Vagina (tissue), 2 donors: ENCODE measurements at regions not wholly inside any gene's neighbourhood (a gene's known extent, or its start where the extent isn't known, plus 50 kb on each side); places are given as distances from the start of the nearest gene placed in this dataset.

Experiments used
- DNase-seq, 2 donors: peaks; one replicate each; pipeline ENCODE4 v3.0.0-alpha.2; 2017; ENCODE audit errors: extremely low spot score in 2 of 2
- H3K27ac ChIP-seq: fragments of 200-600 bp; sonication (generic); one replicate; pipeline ENCODE4 v1.5.1; 2019
- H3K27me3 ChIP-seq: fragments of 200-600 bp; sonication (generic); one replicate; pipeline ENCODE4 v1.5.1; 2019
- H3K36me3 ChIP-seq, 2 donors: fragments of 200-600 bp; sonication (generic); one replicate each; pipeline ENCODE4 v1.5.1; 2017 to 2019
- H3K4me1 ChIP-seq: fragments of 200-600 bp; sonication (generic); one replicate; pipeline ENCODE4 v1.5.1; 2019
- H3K4me3 ChIP-seq, 2 donors: fragments of 200-600 bp; sonication (generic); 1 replicate in 1 of 2; 2 replicates in 1 of 2; pipeline ENCODE4 v1.5.1; 2016 to 2019
- H3K9me3 ChIP-seq: fragments of 200-600 bp; sonication (generic); one replicate; pipeline ENCODE4 v1.5.1; 2019
- POLR2A ChIP-seq, 2 donors: fragments of 450-650 bp; IDR thresholded peaks; one replicate each; pipeline ENCODE4 v1.6.1; 2017; ENCODE audit warnings: antibody characterized with exemption in 2 of 2, mild to moderate bottlenecking in 2 of 2, moderate library complexity in 2 of 2
- POLR2AphosphoS5 ChIP-seq, 2 donors: sonication (generic); formaldehyde crosslinking; IDR thresholded peaks; one replicate each; pipeline ENCODE4 v1.9.0; 2017; ENCODE audit warnings: antibody characterized with exemption in 2 of 2, mild to moderate bottlenecking in 2 of 2, low read depth in 1 of 2; ENCODE audit not compliant: insufficient read depth in 1 of 2
- intact Hi-C: fragments of 100-400 bp; cut with DNase I; formaldehyde crosslinking; loops from one replicate; pipeline ENCODE4 v1.15.1; 2023
- TF ChIP-seq, protein P1 (sequence below), 3 experiments: fragments of 450-650 bp in 2 of 3; fragments of 200-600 bp in 1 of 3; sonication (generic) in 1 of 3; IDR thresholded peaks; one replicate each; pipeline ENCODE4 v1.5.1; 2017 to 2019; ENCODE audit warnings: antibody characterized with exemption in 3 of 3, mild to moderate bottlenecking in 2 of 3, moderate library complexity in 2 of 3

DNA sequence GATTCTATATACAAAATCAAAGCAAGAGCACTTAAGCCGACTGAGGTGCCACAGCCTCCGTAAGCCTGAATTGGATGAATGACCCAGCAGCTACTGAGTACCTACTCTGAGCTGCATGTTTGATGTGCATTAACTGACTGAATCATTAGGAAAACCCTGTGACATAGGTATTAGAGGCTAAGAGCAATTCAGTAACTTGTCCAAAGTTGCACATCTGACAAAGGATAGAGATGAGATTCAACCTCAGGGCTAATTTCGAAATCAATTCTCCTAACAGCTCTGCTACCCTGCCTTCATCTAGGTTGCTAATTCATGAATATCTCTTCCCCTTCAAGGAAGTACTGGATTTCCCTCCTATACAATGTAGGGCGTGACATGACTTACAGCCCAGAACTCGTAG lies 89.1 kb upstream of the GLIS3 start:
- DNase-seq: no peak
- H3K36me3 ChIP-seq: no peaks in the 10 kb centered on the region
- H3K4me3 ChIP-seq: no peak overlapping the region
- H3K27ac ChIP-seq: no peak overlapping the region
- H3K4me1 ChIP-seq: no peaks in the 10 kb centered on the region
- no peak for TF ChIP-seq POLR2AphosphoS5 (IDR thresholded peaks at IDR 0.05; ENCODE audit: insufficient read depth in 1 of 2, low read depth in 1 of 2)
- TF ChIP-seq, protein P1, sequence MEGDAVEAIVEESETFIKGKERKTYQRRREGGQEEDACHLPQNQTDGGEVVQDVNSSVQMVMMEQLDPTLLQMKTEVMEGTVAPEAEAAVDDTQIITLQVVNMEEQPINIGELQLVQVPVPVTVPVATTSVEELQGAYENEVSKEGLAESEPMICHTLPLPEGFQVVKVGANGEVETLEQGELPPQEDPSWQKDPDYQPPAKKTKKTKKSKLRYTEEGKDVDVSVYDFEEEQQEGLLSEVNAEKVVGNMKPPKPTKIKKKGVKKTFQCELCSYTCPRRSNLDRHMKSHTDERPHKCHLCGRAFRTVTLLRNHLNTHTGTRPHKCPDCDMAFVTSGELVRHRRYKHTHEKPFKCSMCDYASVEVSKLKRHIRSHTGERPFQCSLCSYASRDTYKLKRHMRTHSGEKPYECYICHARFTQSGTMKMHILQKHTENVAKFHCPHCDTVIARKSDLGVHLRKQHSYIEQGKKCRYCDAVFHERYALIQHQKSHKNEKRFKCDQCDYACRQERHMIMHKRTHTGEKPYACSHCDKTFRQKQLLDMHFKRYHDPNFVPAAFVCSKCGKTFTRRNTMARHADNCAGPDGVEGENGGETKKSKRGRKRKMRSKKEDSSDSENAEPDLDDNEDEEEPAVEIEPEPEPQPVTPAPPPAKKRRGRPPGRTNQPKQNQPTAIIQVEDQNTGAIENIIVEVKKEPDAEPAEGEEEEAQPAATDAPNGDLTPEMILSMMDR (IDR thresholded peaks at IDR 0.05): no peak
- no peaks in the 10 kb centered on the region for H3K27me3 ChIP-seq
- no peaks in the 10 kb centered on the region for H3K9me3 ChIP-seq
- intact Hi-C loops: no loop called here

DNA sequence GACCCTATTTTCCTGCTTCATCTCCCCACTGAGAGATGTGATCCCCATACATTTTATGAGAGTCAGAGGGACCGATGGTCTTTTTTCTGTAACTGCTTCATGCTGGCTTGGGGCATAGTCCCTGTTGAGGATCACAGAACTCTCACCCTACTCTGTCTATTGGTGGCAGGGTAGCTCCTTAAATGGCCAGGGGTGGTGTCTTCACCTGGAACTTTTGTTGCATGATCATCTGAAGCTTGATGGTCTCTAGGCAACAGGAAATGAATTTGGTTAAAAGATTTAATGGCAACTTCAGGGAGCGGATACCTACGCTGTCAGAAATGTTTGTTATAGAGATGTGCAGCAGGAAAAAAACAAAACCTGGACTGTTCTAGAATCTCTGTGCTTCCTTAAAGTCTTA lies 87.0 kb upstream of the GLIS3 start:
- Histone ChIP-seq H3K36me3 (no peaks in the 10 kb centered on the region), H3K27ac (no peak overlapping the region), H3K9me3 (no peaks in the 10 kb centered on the region), H3K4me1 (no peaks in the 10 kb centered on the region), H3K4me3 (no peak overlapping the region), H3K27me3 (no peaks in the 10 kb centered on the region)
- DNase-seq: no peak
- intact Hi-C loops: no loop called here
- no peak for TF ChIP-seq POLR2A (IDR thresholded peaks at IDR 0.05)
- no peak for TF ChIP-seq POLR2AphosphoS5 (IDR thresholded peaks at IDR 0.05; ENCODE audit: insufficient read depth in 1 of 2, low read depth in 1 of 2)

DNA sequence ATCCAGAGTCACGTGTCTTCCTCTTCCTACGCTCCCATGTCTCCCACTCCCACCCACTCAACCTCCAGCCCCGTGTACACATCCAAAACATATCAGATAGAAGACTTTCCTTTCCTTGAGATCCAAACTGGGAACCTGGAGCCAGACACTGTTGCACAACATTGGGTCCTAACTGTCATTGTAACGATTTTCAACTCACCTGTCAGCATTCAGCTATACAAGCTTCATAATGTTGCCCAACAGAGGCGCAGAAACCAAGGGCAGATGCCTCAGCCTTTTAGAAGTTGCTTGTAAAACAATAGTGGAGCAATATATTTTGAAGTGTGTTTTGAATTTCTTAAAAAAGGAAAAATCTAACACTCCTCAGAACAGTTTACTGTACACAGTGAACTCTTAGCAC lies 84.9 kb upstream of the GLIS3 start:
- intact Hi-C loops: no loop called here
- H3K9me3 ChIP-seq: no peaks in the 10 kb centered on the region
- no peaks in the 10 kb centered on the region for H3K36me3 ChIP-seq
- no peaks in the 10 kb centered on the region for H3K4me1 ChIP-seq
- H3K27ac ChIP-seq: no peak overlapping the region
- H3K27me3 ChIP-seq: no peaks in the 10 kb centered on the region
- TF ChIP-seq, protein P1 (IDR thresholded peaks at IDR 0.05): no peak
- TF ChIP-seq POLR2AphosphoS5 (IDR thresholded peaks at IDR 0.05; ENCODE audit: insufficient read depth in 1 of 2, low read depth in 1 of 2): no peak
- TF ChIP-seq POLR2A (IDR thresholded peaks at IDR 0.05): no peak
- DNase-seq: no peak
- no peak overlapping the region for H3K4me3 ChIP-seq

DNA sequence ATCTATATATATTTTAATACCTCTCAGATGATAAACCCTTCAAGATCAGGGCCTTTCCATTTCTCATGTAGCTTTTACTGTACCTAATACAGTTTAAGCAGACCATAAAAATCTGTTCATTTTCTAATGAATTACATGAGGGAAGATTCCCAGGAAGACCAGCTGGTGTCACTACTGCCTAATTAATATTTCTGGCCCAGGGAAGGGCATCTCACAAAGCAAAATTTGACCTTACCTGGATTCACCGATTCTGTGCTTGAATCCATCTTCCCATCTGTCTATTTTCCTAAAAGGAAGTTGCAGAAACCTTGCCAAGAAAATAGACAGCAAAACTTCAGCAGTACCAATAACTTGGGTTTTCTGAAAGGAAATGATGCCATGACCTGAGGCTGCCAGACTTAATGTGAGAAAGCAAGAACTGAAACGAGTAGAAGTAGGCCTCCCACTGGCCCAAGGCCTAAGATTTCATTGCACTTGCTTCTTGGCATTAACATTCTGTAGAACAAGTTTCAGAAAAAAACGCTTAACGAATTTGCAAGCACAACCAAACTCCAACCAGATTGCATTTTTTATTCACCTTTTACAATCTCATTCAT lies 83.0 kb upstream of the GLIS3 start:
- Histone ChIP-seq H3K4me1 (no peaks in the 10 kb centered on the region), H3K9me3 (no peaks in the 10 kb centered on the region), H3K27me3 (no peaks in the 10 kb centered on the region), H3K36me3 (no peaks in the 10 kb centered on the region), H3K4me3 (no peak overlapping the region), H3K27ac (no peak overlapping the region)
- no peak for DNase-seq
- intact Hi-C loops: no loop called here
- no peak for TF ChIP-seq POLR2A (IDR thresholded peaks at IDR 0.05)
- TF ChIP-seq, protein P1 (IDR thresholded peaks at IDR 0.05): peak in 2 of 3 experiments; percentile 19 to 40

DNA sequence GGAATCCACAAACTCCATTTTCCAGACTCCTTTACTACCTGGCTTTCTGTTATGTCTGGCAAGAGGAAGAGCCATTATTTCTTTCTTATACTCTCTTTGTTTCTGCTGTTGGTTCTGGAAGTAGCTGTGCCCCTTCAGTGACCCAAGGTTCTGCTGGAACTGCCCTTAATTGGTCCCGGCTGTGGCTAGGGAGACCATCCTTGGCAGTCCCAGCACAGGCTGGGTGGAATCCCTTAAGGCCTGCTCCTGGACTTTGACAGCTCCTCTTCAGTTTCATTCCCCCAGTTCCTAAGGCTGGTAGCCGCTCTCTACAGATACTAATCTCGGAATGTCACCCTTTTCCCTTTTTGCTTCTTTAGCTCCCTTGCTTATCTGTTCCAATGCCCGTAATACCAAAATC lies 81.9 kb upstream of the GLIS3 start:
- DNase-seq: no peak
- Histone ChIP-seq H3K4me3 (no peak overlapping the region), H3K27me3 (no peaks in the 10 kb centered on the region), H3K4me1 (no peaks in the 10 kb centered on the region), H3K36me3 (no peaks in the 10 kb centered on the region), H3K27ac (no peak overlapping the region), H3K9me3 (no peaks in the 10 kb centered on the region)
- no peak for TF ChIP-seq POLR2AphosphoS5 (IDR thresholded peaks at IDR 0.05; ENCODE audit: insufficient read depth in 1 of 2, low read depth in 1 of 2)
- no peak for TF ChIP-seq POLR2A (IDR thresholded peaks at IDR 0.05)
- TF ChIP-seq, protein P1 (IDR thresholded peaks at IDR 0.05): no peak
- intact Hi-C loops: no loop called here
